RPMI8226 (cell line): ENCODE measurements at regions not wholly inside any gene's neighbourhood (a gene's known extent, or its start where the extent isn't known, plus 50 kb on each side); places are given as distances from the start of the nearest gene placed in this dataset.

Source experiments
- DNase-seq: peaks from one replicate; pipeline ENCODE4 v3.0.0-alpha.2; 2015

GRCh38 chr2:11923935-11924334 is 177.5 kb downstream of the LPIN1 start:
- DNase-seq: no peak

GRCh38 chr2:11925295-11926066 is 179.0 kb downstream of the LPIN1 start:
- DNase-seq: no peak

GRCh38 chr2:11930211-11930761 is 183.9 kb downstream of the LPIN1 start:
- DNase-seq: no peak

- DNase-seq: no peak
Measured at GRCh38 chr2:11932048-11932512, 185.6 kb downstream of the LPIN1 start.

GRCh38 chr2:11932962-11933361 is 186.5 kb downstream of the LPIN1 start:
- no peak for DNase-seq

GRCh38 chr2:11933854-11934253 is 187.4 kb downstream of the LPIN1 start:
- DNase-seq: peak; percentile 28

GRCh38 chr2:11936761-11937160 is 190.3 kb downstream of the LPIN1 start:
- no peak for DNase-seq

- no peak for DNase-seq
Measured at GRCh38 chr2:11938196-11938595, 191.8 kb downstream of the LPIN1 start.

- no peak for DNase-seq
Measured at GRCh38 chr2:11939523-11939922, 193.1 kb downstream of the LPIN1 start.

- no peak for DNase-seq
Measured at GRCh38 chr2:11940121-11940743, 193.8 kb downstream of the LPIN1 start.

GRCh38 chr2:11940799-11941198 is 194.4 kb downstream of the LPIN1 start:
- no peak for DNase-seq

GRCh38 chr2:11941201-11942177 is 195.1 kb downstream of the LPIN1 start:
- no peak for DNase-seq

GRCh38 chr2:11942178-11942569 is 195.7 kb downstream of the LPIN1 start:
- no peak for DNase-seq

GRCh38 chr2:11944311-11944710 is 197.9 kb downstream of the LPIN1 start:
- no peak for DNase-seq

- no peak for DNase-seq
Measured at GRCh38 chr2:11945139-11946126, 199.0 kb downstream of the LPIN1 start.

- DNase-seq: no peak
Measured at GRCh38 chr2:11947956-11948355, 201.5 kb downstream of the LPIN1 start.

- no peak for DNase-seq
Measured at GRCh38 chr2:11949732-11950523, 203.5 kb downstream of the LPIN1 start.

- no peak for DNase-seq
Measured at GRCh38 chr2:11950896-11951295, 204.5 kb downstream of the LPIN1 start.

- peak; percentile 21 for DNase-seq
Measured at GRCh38 chr2:11951492-11951891, 205.1 kb downstream of the LPIN1 start.

- no peak for DNase-seq
Measured at GRCh38 chr2:11953258-11953657, 206.8 kb downstream of the LPIN1 start.

- no peak for DNase-seq
Measured at GRCh38 chr2:11955314-11955713, 208.9 kb downstream of the LPIN1 start.
